HG02973 (cell line): ENCODE measurements at regions not wholly inside any gene's neighbourhood (a gene's known extent, or its start where the extent isn't known, plus 50 kb on each side); places are given as distances from the start of the nearest gene placed in this dataset.

Source experiments
- ATAC-seq: cut with Tn5 transposase; IDR thresholded peaks from one replicate; pipeline ENCODE4 v1.9.1; 2021; ENCODE audit warnings: moderate library complexity; ENCODE audit not compliant: unreplicated experiment

DNA sequence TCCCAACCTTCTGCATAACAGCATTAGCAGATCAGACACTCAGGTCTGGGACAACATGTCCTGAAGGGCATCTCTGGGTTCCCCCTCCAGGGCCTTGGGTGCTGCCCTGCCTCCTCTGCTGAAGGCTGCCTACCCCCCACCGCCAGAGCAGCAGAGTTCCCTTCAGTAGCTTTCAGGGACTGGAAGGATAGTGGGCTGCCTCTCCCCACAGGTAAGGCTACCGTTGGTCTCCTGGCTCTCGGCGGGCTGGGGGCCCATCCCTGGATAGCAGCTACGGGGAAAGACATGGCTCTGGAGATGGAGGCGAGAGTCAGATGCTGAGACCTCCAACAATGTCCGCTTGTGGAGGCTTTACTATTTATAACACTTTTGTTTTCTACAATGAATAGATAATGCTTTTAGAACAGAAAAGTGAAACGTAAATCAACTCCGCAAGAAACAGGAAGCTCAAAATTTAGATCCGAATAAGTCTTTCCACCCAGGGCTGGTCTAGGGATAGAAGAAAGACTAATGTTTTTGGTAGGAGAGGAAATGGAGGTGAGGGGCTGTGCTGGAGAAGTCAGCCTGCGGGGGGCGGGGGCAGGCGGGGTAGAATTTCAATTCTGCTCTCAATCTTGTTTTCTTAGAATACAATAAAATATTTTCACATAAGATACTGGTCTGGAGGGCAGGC is 58.4 kb downstream of the ARL4C start:
- ATAC-seq, result no peak

GRCh38 chr2:234437642-234438304 is 59.1 kb downstream of the ARL4C start:
- ATAC-seq, result no peak

DNA sequence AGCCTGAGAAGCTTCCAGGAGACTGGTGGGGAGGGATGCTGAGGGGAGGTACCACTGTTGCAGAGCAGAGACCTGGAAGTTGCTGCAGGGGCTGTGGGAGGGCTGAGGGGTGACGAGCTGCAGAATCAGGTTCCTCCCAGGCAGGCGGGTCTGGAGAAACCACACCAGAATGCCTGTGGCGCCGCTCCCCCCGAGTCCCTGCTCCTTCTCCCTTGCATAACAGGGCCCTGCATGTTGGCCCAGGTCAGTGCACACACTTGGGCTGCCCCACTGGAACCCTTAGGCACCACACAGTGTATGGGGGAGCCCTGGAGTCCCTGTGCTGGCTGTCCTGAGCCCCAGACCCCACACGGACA is 60.4 kb downstream of the ARL4C start:
- no peak for ATAC-seq

DNA sequence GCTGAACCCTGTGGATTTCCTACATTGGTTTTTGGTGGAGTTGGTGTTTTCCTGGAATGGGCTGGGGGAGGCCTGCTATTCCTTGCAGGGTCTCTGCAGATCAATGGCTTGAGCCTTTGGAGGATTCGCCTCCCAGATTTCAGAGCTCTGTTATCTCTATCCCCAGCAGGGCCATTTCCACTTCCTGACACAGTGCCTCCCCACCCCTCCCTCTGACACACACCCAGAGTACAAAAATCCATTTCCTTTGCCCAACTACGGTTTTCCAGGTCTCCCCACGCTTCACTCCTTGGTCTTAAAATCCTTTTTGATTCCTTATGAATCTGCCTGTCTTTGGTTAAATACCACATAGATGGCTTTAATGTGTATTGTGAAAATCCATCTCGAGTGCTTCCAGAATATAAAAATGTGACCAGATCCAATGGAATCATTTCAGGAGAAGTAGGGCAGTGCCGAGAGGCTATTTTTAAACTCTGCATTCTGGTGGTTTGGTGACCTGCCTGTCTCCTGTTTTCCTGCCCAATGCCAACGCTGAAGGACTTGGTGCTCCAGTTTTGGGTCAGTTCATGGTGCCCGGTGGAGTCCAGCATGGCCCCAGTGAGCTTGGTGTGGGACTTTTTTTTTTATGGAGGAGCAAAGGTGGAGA is 60.9 kb downstream of the ARL4C start:
- no peak for ATAC-seq

GRCh38 chr2:234433201-234433600 is 63.7 kb downstream of the ARL4C start:
- ATAC-seq, result no peak

GRCh38 chr2:234430871-234431270 is 66.0 kb downstream of the ARL4C start:
- no peak for ATAC-seq

DNA sequence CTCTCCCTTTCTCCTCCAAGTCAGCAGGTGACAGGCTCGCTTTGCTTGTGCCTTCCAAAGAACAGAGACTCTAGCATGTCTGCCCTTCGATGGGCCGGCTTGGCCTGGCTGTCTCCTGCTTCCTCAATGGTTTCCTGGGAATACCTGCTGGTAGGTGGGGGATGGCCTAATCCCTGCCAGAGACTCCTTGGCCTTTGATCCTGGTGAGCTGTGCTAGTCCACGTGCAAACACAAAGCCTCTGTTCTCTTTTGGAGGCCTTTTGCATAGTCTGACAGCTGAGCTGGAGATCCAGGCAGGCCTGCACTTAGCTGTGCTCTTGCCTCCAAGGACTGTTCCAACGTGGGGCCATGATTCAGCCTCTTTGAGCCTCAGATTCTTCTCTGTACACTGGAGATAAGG is 67.6 kb downstream of the ARL4C start:
- ATAC-seq, result no peak

DNA sequence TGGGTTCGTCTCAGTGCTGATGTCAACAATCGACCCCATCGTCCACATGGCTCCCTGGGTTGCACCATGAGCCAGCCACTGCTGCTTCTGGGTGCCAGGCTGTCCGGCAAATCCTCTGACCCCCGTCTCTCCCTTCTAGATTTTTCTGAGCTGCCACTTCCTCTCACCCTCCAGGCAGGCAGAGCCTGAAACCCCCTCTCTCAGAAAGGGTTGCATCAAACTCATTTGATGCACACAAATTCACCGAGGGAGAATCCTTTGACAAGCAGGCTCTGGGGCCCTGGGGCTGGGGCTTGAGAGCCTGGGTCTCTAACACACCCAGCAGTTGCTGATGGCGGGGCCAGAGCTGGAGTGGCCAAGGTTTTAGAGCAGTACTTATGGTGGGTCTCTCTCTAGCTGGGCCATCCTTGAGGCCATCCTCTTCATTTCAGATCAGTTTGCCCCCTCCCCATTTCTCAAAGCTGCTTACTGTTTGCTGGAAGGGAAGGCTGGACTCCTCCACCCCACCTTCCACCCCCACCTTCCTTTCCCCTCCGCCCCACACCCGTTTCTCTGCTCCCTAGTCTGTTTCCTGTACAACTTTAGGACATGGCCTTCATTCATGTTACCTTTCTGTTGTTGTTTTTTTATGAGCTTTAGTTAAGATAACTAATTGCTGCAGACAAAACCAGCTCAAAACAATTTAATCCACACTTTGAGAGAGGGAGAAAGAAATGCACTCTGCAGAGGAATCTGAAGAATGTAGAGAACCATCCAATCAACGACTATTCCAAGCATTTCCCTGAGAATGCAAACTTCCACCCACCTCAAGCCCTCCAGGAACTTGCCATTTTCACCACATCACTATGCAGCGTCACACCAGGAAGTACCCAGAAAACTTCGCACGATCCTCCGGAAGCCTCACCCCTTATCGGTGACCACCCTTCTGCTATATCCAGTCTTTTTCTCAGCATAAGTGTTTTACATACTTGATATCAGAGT is 69.5 kb downstream of the ARL4C start:
- no peak for ATAC-seq

DNA sequence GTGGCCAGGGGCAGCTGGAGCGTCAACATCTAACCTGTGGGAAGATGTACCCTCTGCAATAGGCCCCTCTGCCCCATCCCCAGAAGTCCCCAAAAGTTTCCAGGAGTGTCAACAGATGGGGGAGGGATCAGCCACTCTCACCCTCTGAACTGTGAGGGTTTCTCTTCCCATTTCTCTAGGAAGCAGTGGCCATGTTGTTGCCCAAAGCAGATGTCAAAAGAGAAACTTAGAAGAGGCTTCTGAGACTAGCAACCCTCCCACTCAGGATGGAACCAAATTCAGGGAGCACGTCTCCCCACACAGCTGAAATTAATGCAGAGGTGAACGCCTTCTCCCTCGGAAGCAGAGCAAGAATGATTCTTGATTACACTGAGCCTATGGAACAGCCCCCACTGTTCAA is 70.3 kb downstream of the ARL4C start:
- no peak for ATAC-seq

DNA sequence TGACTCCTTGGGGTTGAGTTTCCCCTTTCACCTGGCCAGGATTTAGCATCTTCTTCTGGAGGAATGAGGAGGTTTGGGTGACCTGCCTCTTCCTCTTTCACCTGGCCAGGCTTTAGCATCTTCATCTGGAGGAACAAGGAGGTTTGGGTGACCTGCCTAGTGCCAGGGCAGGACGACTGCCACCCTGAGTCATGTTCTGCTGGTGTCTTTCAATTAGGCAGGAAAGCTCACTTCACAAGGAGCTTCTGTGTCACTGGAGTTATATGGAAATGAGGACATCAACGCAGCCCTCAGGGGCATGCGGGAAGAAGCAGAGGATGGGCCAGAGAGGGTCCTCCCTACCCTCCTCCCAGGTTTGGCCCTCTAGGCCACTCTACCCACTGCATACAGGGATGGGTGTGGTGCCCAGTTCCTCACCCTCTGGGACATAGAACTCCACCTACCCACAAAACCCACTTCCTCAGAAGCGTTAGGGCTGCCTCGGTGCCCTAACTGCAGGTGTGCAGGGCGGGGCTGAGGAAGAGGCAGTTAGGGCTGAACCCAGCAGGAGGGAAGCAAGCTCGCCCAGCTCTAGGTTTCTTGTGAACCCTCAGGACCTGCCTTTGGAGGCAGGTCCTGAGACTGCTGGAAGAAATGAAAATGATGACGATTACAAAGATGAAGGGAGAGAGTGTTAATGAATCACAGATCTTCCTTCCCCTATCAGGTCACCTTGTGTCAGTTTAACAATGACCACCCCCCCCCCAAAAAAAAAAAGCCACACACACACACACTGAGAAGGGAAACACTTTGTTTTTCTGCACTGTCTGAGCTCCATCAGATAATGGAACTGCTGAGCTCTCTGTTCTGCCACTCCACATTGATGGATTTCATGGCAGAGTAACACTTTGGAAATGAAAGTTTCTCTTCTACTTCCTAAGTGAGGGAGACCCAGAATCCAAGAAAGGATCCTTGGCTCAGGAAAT is 71.0 kb downstream of the ARL4C start:
- peak; percentile 52 for ATAC-seq

GRCh38 chr2:234423884-234424283 is 73.0 kb downstream of the ARL4C start:
- no peak for ATAC-seq

DNA sequence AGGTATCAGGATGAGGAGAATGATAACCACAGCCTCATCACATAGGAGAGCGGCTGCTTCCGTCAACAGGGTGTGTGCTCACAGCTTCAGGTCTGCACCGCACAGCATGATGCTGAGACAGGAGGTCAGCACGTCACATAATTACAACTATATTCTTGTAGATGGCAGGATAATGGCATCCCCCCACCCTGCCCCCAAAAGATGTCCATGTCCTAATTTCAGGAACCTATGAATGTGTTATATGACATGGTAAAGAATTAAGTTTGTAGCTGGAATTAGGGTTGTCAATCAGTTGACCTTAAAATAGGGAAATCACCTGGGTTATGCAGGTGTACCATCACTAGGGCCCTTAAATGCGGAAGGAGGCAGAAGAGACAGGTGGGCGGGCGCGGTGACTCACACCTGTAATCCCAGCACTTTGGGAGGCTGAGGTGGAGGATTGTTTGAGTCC is 73.9 kb downstream of the ARL4C start:
- ATAC-seq, result no peak

- ATAC-seq, result no peak
Observed at GRCh38 chr2:234422273-234422732, 74.6 kb downstream of the ARL4C start.

DNA sequence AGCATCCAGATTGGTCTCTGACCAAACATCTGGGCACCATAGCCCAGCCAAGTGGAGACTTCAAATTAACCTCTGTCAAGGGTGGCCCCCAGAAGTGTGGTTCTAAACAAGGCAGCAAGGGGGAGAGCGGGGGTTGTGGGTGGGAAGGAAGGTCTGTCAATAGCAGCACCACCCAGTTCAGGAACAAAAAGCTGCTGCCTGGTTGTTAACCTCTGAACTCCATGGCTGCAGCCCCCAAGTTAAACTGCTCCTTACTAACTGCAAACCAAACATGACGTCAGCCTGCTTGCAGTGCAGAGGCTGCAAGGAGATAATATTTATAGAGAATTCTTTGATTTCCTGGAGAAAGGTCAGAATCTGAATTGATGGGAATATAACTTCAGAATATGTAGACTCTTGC is 76.5 kb downstream of the ARL4C start:
- ATAC-seq, result no peak

DNA sequence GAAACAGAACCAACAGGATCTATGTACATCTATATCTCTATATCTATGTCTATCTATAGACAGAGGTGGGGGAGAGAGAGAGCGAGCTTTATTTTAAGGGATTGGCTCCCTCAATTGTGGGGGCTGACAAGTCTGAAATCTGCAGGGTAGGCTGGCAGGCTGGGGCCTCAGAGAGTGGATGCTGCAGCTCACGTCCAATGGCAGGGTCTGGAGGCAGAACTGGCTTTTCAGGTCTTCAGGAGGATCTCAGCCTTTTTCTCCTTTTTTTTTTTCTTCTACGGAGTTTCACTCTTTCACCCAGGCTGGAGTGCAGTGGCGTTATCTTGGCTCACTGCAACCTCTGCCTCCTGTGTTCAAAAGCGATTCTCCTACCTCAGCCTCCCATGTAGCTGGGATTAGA is 77.2 kb downstream of the ARL4C start:
- ATAC-seq, result no peak

- ATAC-seq, result no peak
Observed at GRCh38 chr2:234415706-234416105, 81.2 kb downstream of the ARL4C start.

GRCh38 chr2:234414596-234414995 is 82.3 kb downstream of the ARL4C start:
- no peak for ATAC-seq

GRCh38 chr2:234412726-234413125 is 84.2 kb downstream of the ARL4C start:
- no peak for ATAC-seq

GRCh38 chr2:234411793-234412192 is 85.1 kb downstream of the ARL4C start:
- peak; percentile 84 for ATAC-seq

DNA sequence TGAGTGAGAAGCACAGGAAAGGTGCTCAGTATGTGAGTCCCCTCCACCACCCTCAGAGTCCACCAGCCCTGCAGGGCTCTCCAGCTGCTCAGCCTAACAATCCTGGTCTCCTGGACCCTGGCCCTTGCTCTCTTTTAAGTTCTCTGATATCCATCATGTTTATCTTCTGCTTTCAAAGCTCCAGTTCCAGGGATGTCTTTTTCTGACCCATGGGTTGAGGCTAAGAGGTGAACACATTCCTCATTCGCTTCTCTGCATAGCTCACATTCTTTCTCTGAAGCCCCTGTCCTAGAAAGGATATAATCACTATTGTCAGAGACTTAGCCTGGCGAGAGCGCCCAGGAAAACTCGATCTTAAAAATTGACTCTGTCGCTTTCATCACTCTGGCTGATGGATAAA is 86.4 kb downstream of the ARL4C start:
- ATAC-seq, result no peak
